OCI-LY1 (cell line): ENCODE measurements at regions not wholly inside any gene's neighbourhood (a gene's known extent, or its start where the extent isn't known, plus 50 kb on each side); places are given as distances from the start of the nearest gene placed in this dataset.

Experiments
- CTCF ChIP-seq: fragments of 200-600 bp; sonication (generic), shearing (Covaris generic); IDR thresholded peaks from 2 replicates; pipeline ENCODE4 v1.5.1; 2017; ENCODE audit warnings: mild to moderate bottlenecking, antibody characterized with exemption, low read length, moderate library complexity, mixed read lengths
- EZH2 ChIP-seq: fragments of 200-600 bp; sonication (generic), shearing (Covaris generic); IDR thresholded peaks from 2 replicates; pipeline ENCODE4 v1.8.0; 2017; ENCODE audit warnings: borderline replicate concordance, mixed run types, mild to moderate bottlenecking, antibody characterized with exemption, low read length, moderate library complexity, mixed read lengths

- TF ChIP-seq CTCF = no peak
- no peak for TF ChIP-seq EZH2
Measured at GRCh38 chr13:54913668-54914067, 1885.1 kb downstream of the OLFM4 start.
